ENCODE measurements at regions not wholly inside any gene's neighbourhood (a gene's known extent, or its start where the extent isn't known, plus 50 kb on each side); places are given as distances from the start of the nearest gene placed in this dataset.
A peak's percentile ranks its signal among the peaks of the same experiment; 100 is the strongest.
"Not testable (repeated sequence)": the region's sequence is repeated elsewhere in the genome, so short reads cannot be mapped to it uniquely, and the experiment has no call there.

GRCh38 chr2:132256251-132256902 lies 94.6 kb upstream of the ANKRD30BL start:
- no peak overlapping the region for H3K27ac ChIP-seq (ENCODE audit: insufficient read depth, low read length, poor library complexity, severe bottlenecking)
- no peak overlapping the region for H3K4me3 ChIP-seq (ENCODE audit: low read depth, low read length)
- Mint-ChIP-seq H3K27ac (no peak overlapping the region), H3K27me3 (peaks cover 18% of the 10 kb centered on the region), H3K36me3 (peaks cover 3% of the 10 kb centered on the region), H3K4me1 (no peaks in the 10 kb centered on the region), H3K9me3 (peaks cover 0 to 22% (median 1%) of the 10 kb centered on the region in 7 donors), H3K4me3 (no peak overlapping the region)
- ATAC-seq (ENCODE audit: low read depth in 2 of 2), result no peak
- H3K36me3 ChIP-seq (ENCODE audit: control insufficient read depth, insufficient read depth, low read length), result no peaks in the 10 kb centered on the region
- DNase-seq, result no peak
- H3K9me3 ChIP-seq (ENCODE audit: control insufficient read depth in 2 of 2, low read length in 2 of 2), result no peaks in the 10 kb centered on the region
- no peaks in the 10 kb centered on the region for H3K27me3 ChIP-seq (ENCODE audit: control insufficient read depth, insufficient read depth, low read length)
- no peaks in the 10 kb centered on the region for H3K4me1 ChIP-seq (ENCODE audit: control insufficient read depth, insufficient read depth, low read length, poor library complexity, severe bottlenecking)

- H3K4me3 ChIP-seq (ENCODE audit: low read depth, low read length); H3K27ac Mint-ChIP-seq; H3K9me3 ChIP-seq (ENCODE audit: control insufficient read depth in 2 of 2, low read length in 2 of 2); H3K36me3 ChIP-seq (ENCODE audit: control insufficient read depth, insufficient read depth, low read length); H3K36me3 Mint-ChIP-seq; H3K4me1 ChIP-seq (ENCODE audit: control insufficient read depth, insufficient read depth, low read length, poor library complexity, severe bottlenecking); DNase-seq; H3K27me3 ChIP-seq (ENCODE audit: control insufficient read depth, insufficient read depth, low read length); H3K4me1 Mint-ChIP-seq; ATAC-seq (ENCODE audit: low read depth in 2 of 2); H3K27ac ChIP-seq (ENCODE audit: insufficient read depth, low read length, poor library complexity, severe bottlenecking); H3K4me3 Mint-ChIP-seq: not testable (repeated sequence)
- Mint-ChIP-seq H3K27me3 (peaks cover 18% of the 10 kb centered on the region), H3K9me3 (peaks cover 0 to 19% (median 1%) of the 10 kb centered on the region in 7 donors)
Observed at GRCh38 chr2:132256903-132257300, 95.2 kb upstream of the ANKRD30BL start.

GRCh38 chr2:132257301-132258171 lies 95.8 kb upstream of the ANKRD30BL start:
- not testable (repeated sequence) for H3K27me3 ChIP-seq (ENCODE audit: control insufficient read depth, insufficient read depth, low read length); H3K4me3 ChIP-seq (ENCODE audit: low read depth, low read length); H3K27ac ChIP-seq (ENCODE audit: insufficient read depth, low read length, poor library complexity, severe bottlenecking); H3K9me3 ChIP-seq (ENCODE audit: control insufficient read depth in 2 of 2, low read length in 2 of 2); H3K4me1 Mint-ChIP-seq; DNase-seq; H3K4me3 Mint-ChIP-seq; H3K36me3 ChIP-seq (ENCODE audit: control insufficient read depth, insufficient read depth, low read length); H3K27ac Mint-ChIP-seq; ATAC-seq (ENCODE audit: low read depth in 2 of 2); H3K36me3 Mint-ChIP-seq; H3K4me1 ChIP-seq (ENCODE audit: control insufficient read depth, insufficient read depth, low read length, poor library complexity, severe bottlenecking)
- Mint-ChIP-seq H3K27me3 (peaks cover 18% of the 10 kb centered on the region), H3K9me3 (peaks cover 0 to 17% (median 1%) of the 10 kb centered on the region in 7 donors)

GRCh38 chr2:132259276-132259675 lies 97.5 kb upstream of the ANKRD30BL start:
- H3K27me3 Mint-ChIP-seq, result peaks cover 18% of the 10 kb centered on the region
- H3K4me3 Mint-ChIP-seq; H3K27ac ChIP-seq (ENCODE audit: insufficient read depth, low read length, poor library complexity, severe bottlenecking); H3K27me3 ChIP-seq (ENCODE audit: control insufficient read depth, insufficient read depth, low read length); H3K36me3 ChIP-seq (ENCODE audit: control insufficient read depth, insufficient read depth, low read length); H3K4me1 ChIP-seq (ENCODE audit: control insufficient read depth, insufficient read depth, low read length, poor library complexity, severe bottlenecking); H3K4me3 ChIP-seq (ENCODE audit: low read depth, low read length); DNase-seq; H3K36me3 Mint-ChIP-seq; H3K4me1 Mint-ChIP-seq; ATAC-seq (ENCODE audit: low read depth in 2 of 2); H3K9me3 ChIP-seq (ENCODE audit: control insufficient read depth in 2 of 2, low read length in 2 of 2): not testable (repeated sequence)
- peaks cover 0 to 14% (median under 1%) of the 10 kb centered on the region in 7 donors for H3K9me3 Mint-ChIP-seq
- peak overlapping the region in 1 of 3 donors; percentile 21 for H3K27ac Mint-ChIP-seq

- not testable (repeated sequence) for H3K9me3 Mint-ChIP-seq; DNase-seq; H3K4me3 ChIP-seq (ENCODE audit: low read depth, low read length); H3K27me3 Mint-ChIP-seq; H3K4me1 Mint-ChIP-seq; H3K9me3 ChIP-seq (ENCODE audit: control insufficient read depth in 2 of 2, low read length in 2 of 2); H3K4me1 ChIP-seq (ENCODE audit: control insufficient read depth, insufficient read depth, low read length, poor library complexity, severe bottlenecking); H3K27ac ChIP-seq (ENCODE audit: insufficient read depth, low read length, poor library complexity, severe bottlenecking); H3K27me3 ChIP-seq (ENCODE audit: control insufficient read depth, insufficient read depth, low read length); H3K4me3 Mint-ChIP-seq; H3K36me3 ChIP-seq (ENCODE audit: control insufficient read depth, insufficient read depth, low read length); H3K27ac Mint-ChIP-seq; ATAC-seq (ENCODE audit: low read depth in 2 of 2); H3K36me3 Mint-ChIP-seq
Observed at GRCh38 chr2:132265595-132265994, 103.8 kb upstream of the ANKRD30BL start.

GRCh38 chr2:132267105-132267497 lies 105.3 kb upstream of the ANKRD30BL start:
- H3K4me1 Mint-ChIP-seq, result peaks cover 0 to 5% (median 0%) of the 10 kb centered on the region in 4 donors
- H3K4me3 Mint-ChIP-seq, result no peak overlapping the region
- Histone ChIP-seq H3K36me3 (ENCODE audit: control insufficient read depth, insufficient read depth, low read length) (no peaks in the 10 kb centered on the region), H3K4me1 (ENCODE audit: control insufficient read depth, insufficient read depth, low read length, poor library complexity, severe bottlenecking) (peaks cover 5% of the 10 kb centered on the region), H3K27ac (ENCODE audit: insufficient read depth, low read length, poor library complexity, severe bottlenecking) (peak overlapping the region; percentile 43), H3K9me3 (ENCODE audit: control insufficient read depth in 2 of 2, low read length in 2 of 2) (no peaks in the 10 kb centered on the region), H3K4me3 (ENCODE audit: low read depth, low read length) (peak overlapping the region; percentile 77), H3K27me3 (ENCODE audit: control insufficient read depth, insufficient read depth, low read length) (no peaks in the 10 kb centered on the region)
- H3K27ac Mint-ChIP-seq, result no peak overlapping the region
- no peak for DNase-seq
- no peaks in the 10 kb centered on the region for H3K36me3 Mint-ChIP-seq
- H3K27me3 Mint-ChIP-seq, result no peaks in the 10 kb centered on the region
- no peaks in the 10 kb centered on the region for H3K9me3 Mint-ChIP-seq
- ATAC-seq (ENCODE audit: low read depth in 2 of 2), result no peak

GRCh38 chr2:132267498-132268283 lies 105.9 kb upstream of the ANKRD30BL start:
- H3K27me3 Mint-ChIP-seq; H3K9me3 ChIP-seq (ENCODE audit: control insufficient read depth in 2 of 2, low read length in 2 of 2); H3K36me3 Mint-ChIP-seq; H3K27ac Mint-ChIP-seq; ATAC-seq (ENCODE audit: low read depth in 2 of 2); H3K9me3 Mint-ChIP-seq; H3K4me1 ChIP-seq (ENCODE audit: control insufficient read depth, insufficient read depth, low read length, poor library complexity, severe bottlenecking); H3K4me3 Mint-ChIP-seq; H3K27me3 ChIP-seq (ENCODE audit: control insufficient read depth, insufficient read depth, low read length); H3K4me1 Mint-ChIP-seq; H3K36me3 ChIP-seq (ENCODE audit: control insufficient read depth, insufficient read depth, low read length): not testable (repeated sequence)
- Histone ChIP-seq H3K27ac (ENCODE audit: insufficient read depth, low read length, poor library complexity, severe bottlenecking) (peak overlapping the region; percentile 43), H3K4me3 (ENCODE audit: low read depth, low read length) (peak overlapping the region; percentile 77)
- peak in 2 of 3 donors; percentile 5 to 54 for DNase-seq
